Adrenal gland (tissue), 9 donors: ENCODE measurements at regions not wholly inside any gene's neighbourhood (a gene's known extent, or its start where the extent isn't known, plus 50 kb on each side); places are given as distances from the start of the nearest gene placed in this dataset.

Source experiments
- DNase-seq, 7 donors: peaks; one replicate each; pipeline ENCODE4 v3.0.0-alpha.2; 2019 to 2020
- H3K27ac ChIP-seq, 5 donors: fragments of 200-600 bp; sonication (generic) in 4 of 5; 1 replicate in 3 of 5; 2 replicates in 2 of 5; pipeline versions ENCODE4 v1.5.1 to v1.8.0; 2016 to 2020; ENCODE audit warnings: mild to moderate bottlenecking in 1 of 5
- H3K27me3 ChIP-seq: fragments of 200-600 bp; 2 replicates; pipeline ENCODE4 v1.8.0; 2021
- H3K36me3 ChIP-seq, 2 donors: fragments of 200-600 bp; replicated peaks in 1 of 2; 1 replicate in 1 of 2; 2 replicates in 1 of 2; pipeline versions ENCODE4 v1.5.1 to v1.8.0; 2018 to 2022
- H3K4me1 ChIP-seq, 2 donors: fragments of 200-600 bp; replicated peaks in 1 of 2; 1 replicate in 1 of 2; 2 replicates in 1 of 2; pipeline versions ENCODE4 v1.5.1 to v1.8.0; 2018 to 2021
- H3K4me3 ChIP-seq, 4 donors: fragments of 200-600 bp; sonication (generic) in 3 of 4; one replicate each; pipeline ENCODE4 v1.5.1; 2016 to 2018
- H3K9me3 ChIP-seq, 3 donors: fragments of 200-600 bp; sonication (generic) in 1 of 3; replicated peaks in 1 of 3; 1 replicate in 2 of 3; 2 replicates in 1 of 3; pipeline versions ENCODE4 v1.5.1 to v1.8.0; 2016 to 2021
- POLR2A ChIP-seq, 2 donors: fragments of 450-650 bp; IDR thresholded peaks; one replicate each; pipeline ENCODE4 v1.6.1; 2017; ENCODE audit warnings: antibody characterized with exemption in 2 of 2, mild to moderate bottlenecking in 2 of 2, moderate library complexity in 1 of 2
- WGBS, 4 donors: extraction: QIAGEN DNeasy Blood & Tissue Kit in 2 of 4; methylation state at CpG; one replicate each; pipeline versions ENCODE4 v1.1.5 to v1.1.7; 2013 to 2017; 5-methylcytosine and 5-hydroxymethylcytosine counted together
- intact Hi-C, 2 donors: fragments of 100-400 bp; cut with DNase I; formaldehyde crosslinking; loops; one replicate each; pipeline versions ENCODE4 v1.14.1 to v1.15.0; 2022 to 2023
- TF ChIP-seq, protein P1 (sequence below), 6 experiments: fragments of 450-650 bp in 4 of 6; fragments of 200-600 bp in 2 of 6; sonication (generic) in 1 of 6; IDR thresholded peaks; 1 replicate in 5 of 6; 2 replicates in 1 of 6; pipeline versions ENCODE4 v1.5.1 to v1.8.0; 2016 to 2021; ENCODE audit warnings: antibody characterized with exemption in 6 of 6, mild to moderate bottlenecking in 2 of 6, moderate library complexity in 1 of 6
- donor health status: healthy with polysubstance abuse.
- donor health status: Bipolar disorder and iron deficiency.
- donor health status: DM: yes; HTN: yes; CAD: no.
- donor health status: DM: no; HTN: no; CAD: no.
- donor health status: DM: no; HTN: no; CAD: no.

DNA sequence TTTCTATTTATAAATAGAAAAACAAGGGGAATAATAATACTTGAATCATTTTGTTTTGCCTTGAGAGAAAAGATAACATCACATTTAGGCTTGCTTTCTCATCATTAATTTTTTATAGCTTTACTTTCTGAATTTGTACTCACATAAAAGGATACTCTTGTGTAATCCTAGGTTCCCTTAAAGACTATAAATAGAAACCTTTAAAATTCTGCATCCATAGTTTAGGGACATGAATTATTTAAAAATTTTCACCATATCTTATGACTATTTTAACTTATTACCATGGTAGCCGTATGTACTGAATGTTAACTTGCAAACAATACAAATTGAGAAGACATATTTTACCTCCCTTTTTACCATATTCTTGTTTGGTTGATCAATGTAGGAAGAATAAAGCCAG is 143.5 kb upstream of the CWC22 start:
- no peaks in the 10 kb centered on the region for H3K27me3 ChIP-seq
- no peak overlapping the region for H3K27ac ChIP-seq
- intact Hi-C loops: no loop called here
- H3K4me3 ChIP-seq: no peak overlapping the region
- 80 to 82% (median 82%) methylated on average over 1 of the region's 1 CpG for WGBS, 4 donors
- DNase-seq: no peak
- H3K9me3 ChIP-seq: no peaks in the 10 kb centered on the region
- no peaks in the 10 kb centered on the region for H3K4me1 ChIP-seq
- H3K36me3 ChIP-seq: no peaks in the 10 kb centered on the region
- TF ChIP-seq, protein P1, sequence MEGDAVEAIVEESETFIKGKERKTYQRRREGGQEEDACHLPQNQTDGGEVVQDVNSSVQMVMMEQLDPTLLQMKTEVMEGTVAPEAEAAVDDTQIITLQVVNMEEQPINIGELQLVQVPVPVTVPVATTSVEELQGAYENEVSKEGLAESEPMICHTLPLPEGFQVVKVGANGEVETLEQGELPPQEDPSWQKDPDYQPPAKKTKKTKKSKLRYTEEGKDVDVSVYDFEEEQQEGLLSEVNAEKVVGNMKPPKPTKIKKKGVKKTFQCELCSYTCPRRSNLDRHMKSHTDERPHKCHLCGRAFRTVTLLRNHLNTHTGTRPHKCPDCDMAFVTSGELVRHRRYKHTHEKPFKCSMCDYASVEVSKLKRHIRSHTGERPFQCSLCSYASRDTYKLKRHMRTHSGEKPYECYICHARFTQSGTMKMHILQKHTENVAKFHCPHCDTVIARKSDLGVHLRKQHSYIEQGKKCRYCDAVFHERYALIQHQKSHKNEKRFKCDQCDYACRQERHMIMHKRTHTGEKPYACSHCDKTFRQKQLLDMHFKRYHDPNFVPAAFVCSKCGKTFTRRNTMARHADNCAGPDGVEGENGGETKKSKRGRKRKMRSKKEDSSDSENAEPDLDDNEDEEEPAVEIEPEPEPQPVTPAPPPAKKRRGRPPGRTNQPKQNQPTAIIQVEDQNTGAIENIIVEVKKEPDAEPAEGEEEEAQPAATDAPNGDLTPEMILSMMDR (IDR thresholded peaks at IDR 0.05): no peak

DNA sequence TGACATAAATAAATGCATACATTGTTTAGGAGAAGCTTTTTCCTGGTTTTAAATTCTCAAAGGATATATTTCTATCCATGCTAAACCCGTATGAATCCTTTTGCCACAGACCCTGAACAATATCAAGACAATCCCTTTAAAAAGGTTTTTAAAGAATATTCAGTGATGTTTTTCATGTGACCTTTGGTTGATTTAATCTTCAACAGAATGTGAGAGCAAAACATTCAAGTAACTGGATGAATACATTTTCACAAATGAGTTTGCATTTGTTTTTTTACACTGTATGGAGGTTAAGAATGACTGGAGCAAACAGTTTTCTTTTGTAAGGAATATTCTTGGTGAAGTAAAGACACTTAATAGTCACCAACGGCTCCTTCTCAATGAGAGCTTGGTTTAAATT is 139.4 kb upstream of the CWC22 start:
- Histone ChIP-seq H3K27me3 (no peaks in the 10 kb centered on the region), H3K4me3 (no peak overlapping the region), H3K27ac (no peak overlapping the region), H3K9me3 (no peaks in the 10 kb centered on the region), H3K4me1 (no peaks in the 10 kb centered on the region), H3K36me3 (no peaks in the 10 kb centered on the region)
- intact Hi-C loops: no loop called here
- TF ChIP-seq, protein P1 (IDR thresholded peaks at IDR 0.05): no peak
- no peak for TF ChIP-seq POLR2A (IDR thresholded peaks at IDR 0.05)
- WGBS, 4 donors: 50 to 59% (median 56%) methylated on average over 2 of the region's 2 CpGs
- DNase-seq: no peak

DNA sequence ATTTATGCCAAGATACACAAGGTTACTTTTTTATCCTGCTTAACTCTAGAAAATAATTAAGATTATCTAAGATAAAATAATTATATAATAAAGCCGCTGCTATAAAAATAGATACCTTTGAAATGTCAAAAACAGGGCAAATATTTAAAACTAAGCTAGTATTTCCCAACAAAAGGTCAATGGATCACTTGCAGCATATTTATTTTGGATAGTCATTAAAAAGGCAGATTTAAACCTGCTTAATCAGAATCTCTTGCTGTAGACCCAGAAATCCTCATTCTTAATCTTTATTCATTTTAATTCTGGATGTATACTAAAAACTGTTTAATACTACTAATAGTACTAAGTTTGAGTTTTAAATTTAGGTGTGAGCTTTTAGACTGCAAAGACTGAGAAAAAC is 139.0 kb upstream of the CWC22 start:
- no peak for TF ChIP-seq POLR2A (IDR thresholded peaks at IDR 0.05)
- TF ChIP-seq, protein P1 (IDR thresholded peaks at IDR 0.05): no peak
- no peak for DNase-seq
- intact Hi-C loops: no loop called here
- Histone ChIP-seq H3K4me1 (no peaks in the 10 kb centered on the region), H3K36me3 (no peaks in the 10 kb centered on the region), H3K4me3 (no peak overlapping the region), H3K27me3 (no peaks in the 10 kb centered on the region), H3K9me3 (no peaks in the 10 kb centered on the region), H3K27ac (no peak overlapping the region)
- WGBS, 4 donors: 48 to 55% (median 50%) methylated on average over 1 of the region's 1 CpG

DNA sequence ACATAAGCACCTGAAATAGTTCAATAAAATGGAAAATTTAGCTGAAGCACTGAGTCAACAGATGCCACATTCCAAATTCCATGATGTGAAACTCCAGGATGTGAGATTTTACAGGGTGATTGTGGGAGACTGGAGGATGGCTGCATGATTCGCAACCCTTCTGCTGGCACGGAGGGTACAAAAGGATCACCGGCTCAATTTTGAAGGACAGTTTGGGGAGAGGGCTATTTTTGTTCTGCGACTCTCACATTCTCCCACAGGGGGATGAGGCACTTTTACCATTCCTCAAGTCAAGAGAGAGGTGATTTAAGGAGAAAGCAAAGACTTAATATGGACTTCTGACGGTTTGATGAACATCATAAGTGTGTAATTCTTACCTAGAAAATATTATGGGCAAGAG is 138.1 kb upstream of the CWC22 start:
- H3K4me1 ChIP-seq: no peaks in the 10 kb centered on the region
- intact Hi-C loops: no loop called here
- no peak for TF ChIP-seq POLR2A (IDR thresholded peaks at IDR 0.05)
- TF ChIP-seq, protein P1 (IDR thresholded peaks at IDR 0.05): no peak
- no peaks in the 10 kb centered on the region for H3K9me3 ChIP-seq
- DNase-seq: no peak
- H3K27ac ChIP-seq: no peak overlapping the region
- H3K27me3 ChIP-seq: no peaks in the 10 kb centered on the region
- H3K4me3 ChIP-seq: no peak overlapping the region
- WGBS, 4 donors: 68 to 76% (median 76%) methylated on average over 5 of the region's 5 CpGs
- no peaks in the 10 kb centered on the region for H3K36me3 ChIP-seq
